HG03558 (cell line): ENCODE measurements at regions not wholly inside any gene's neighbourhood (a gene's known extent, or its start where the extent isn't known, plus 50 kb on each side); places are given as distances from the start of the nearest gene placed in this dataset.

Source experiments
- ATAC-seq: cut with Tn5 transposase; IDR thresholded peaks from one replicate; pipeline ENCODE4 v1.9.1; 2021; ENCODE audit warnings: moderate number of reproducible peaks; ENCODE audit not compliant: unreplicated experiment; ENCODE audit errors: extremely low read depth

- ATAC-seq = no peak
Measured at GRCh38 chr18:73973972-73974371, 173.7 kb downstream of the FBXO15 start.

- ATAC-seq = no peak
Measured at GRCh38 chr18:73966954-73967353, 180.7 kb downstream of the FBXO15 start.

- ATAC-seq = no peak
Measured at GRCh38 chr18:73962256-73962655, 185.4 kb downstream of the FBXO15 start.

GRCh38 chr18:73961804-73962203 lies 185.8 kb downstream of the FBXO15 start:
- no peak for ATAC-seq

GRCh38 chr18:73959352-73959751 lies 188.3 kb downstream of the FBXO15 start:
- ATAC-seq = no peak

GRCh38 chr18:73954268-73954667 lies 193.4 kb downstream of the FBXO15 start:
- no peak for ATAC-seq

- ATAC-seq = no peak
Measured at GRCh38 chr18:73952296-73952946, 195.2 kb downstream of the FBXO15 start.

- no peak for ATAC-seq
Measured at GRCh38 chr18:73950116-73950700, 197.4 kb downstream of the FBXO15 start.

GRCh38 chr18:73948497-73948896 lies 199.1 kb downstream of the FBXO15 start:
- no peak for ATAC-seq

GRCh38 chr18:73948084-73948483 lies 199.6 kb downstream of the FBXO15 start:
- no peak for ATAC-seq

- ATAC-seq = no peak
Measured at GRCh38 chr18:73947180-73947921, 200.3 kb downstream of the FBXO15 start.

GRCh38 chr18:73945130-73945792 lies 202.4 kb downstream of the FBXO15 start:
- no peak for ATAC-seq

- no peak for ATAC-seq
Measured at GRCh38 chr18:73944715-73945114, 202.9 kb downstream of the FBXO15 start.

GRCh38 chr18:73943763-73944162 lies 203.9 kb downstream of the FBXO15 start:
- ATAC-seq = no peak

GRCh38 chr18:73942956-73943355 lies 204.7 kb downstream of the FBXO15 start:
- no peak for ATAC-seq

GRCh38 chr18:73942081-73942625 lies 205.5 kb downstream of the FBXO15 start:
- ATAC-seq = no peak

- ATAC-seq = no peak
Measured at GRCh38 chr18:73940721-73941120, 206.9 kb downstream of the FBXO15 start.

GRCh38 chr18:73939391-73939790 lies 208.2 kb downstream of the FBXO15 start:
- no peak for ATAC-seq

GRCh38 chr18:73933685-73934084 lies 213.9 kb downstream of the FBXO15 start:
- ATAC-seq = no peak

- no peak for ATAC-seq
Measured at GRCh38 chr18:73932976-73933375, 214.7 kb downstream of the FBXO15 start.

- ATAC-seq = no peak
Measured at GRCh38 chr18:73927496-73927895, 220.1 kb downstream of the FBXO15 start.
